ENCODE measurements at regions not wholly inside any gene's neighbourhood (a gene's known extent, or its start where the extent isn't known, plus 50 kb on each side); places are given as distances from the start of the nearest gene placed in this dataset.

DNA sequence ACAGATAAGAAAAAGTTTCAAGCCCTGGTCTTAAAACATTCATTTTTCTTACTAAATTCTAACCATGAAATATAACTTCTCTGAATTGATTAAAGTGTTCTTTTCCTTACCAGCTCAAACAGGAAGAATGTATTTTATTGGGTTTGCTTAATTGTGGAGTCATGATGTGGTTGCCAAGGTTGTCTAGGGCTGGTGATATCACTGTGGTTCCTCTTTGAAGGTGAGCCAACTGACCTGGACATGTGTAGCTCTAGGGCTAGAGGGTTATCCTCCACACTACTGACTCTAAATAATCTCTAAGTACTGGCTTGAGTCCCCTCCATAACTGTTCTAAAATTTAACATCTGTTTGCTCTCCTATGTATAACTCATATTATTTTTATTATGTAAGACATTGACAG is 529.6 kb downstream of the PIK3C3 start:
- Histone ChIP-seq H3K4me1 (no peaks in the 10 kb centered on the region), H3K9me3 (peaks cover 0 to 20% (median 10%) of the 10 kb centered on the region in 12 donors), H3K4me3 (no peak overlapping the region), H3K36me3 (no peaks in the 10 kb centered on the region), H3K27me3 (no peaks in the 10 kb centered on the region), H3K27ac (no peak overlapping the region)
- intact Hi-C loops (cut with DNase I): loop anchor here in 1 of 10 donors (10.0 kb wide), 1 partner anchor 270 kb away; no protein-coding TSS in a partner anchor
- no peak for TF ChIP-seq POLR2A (IDR thresholded peaks at IDR 0.05)
- TF ChIP-seq, protein P1, sequence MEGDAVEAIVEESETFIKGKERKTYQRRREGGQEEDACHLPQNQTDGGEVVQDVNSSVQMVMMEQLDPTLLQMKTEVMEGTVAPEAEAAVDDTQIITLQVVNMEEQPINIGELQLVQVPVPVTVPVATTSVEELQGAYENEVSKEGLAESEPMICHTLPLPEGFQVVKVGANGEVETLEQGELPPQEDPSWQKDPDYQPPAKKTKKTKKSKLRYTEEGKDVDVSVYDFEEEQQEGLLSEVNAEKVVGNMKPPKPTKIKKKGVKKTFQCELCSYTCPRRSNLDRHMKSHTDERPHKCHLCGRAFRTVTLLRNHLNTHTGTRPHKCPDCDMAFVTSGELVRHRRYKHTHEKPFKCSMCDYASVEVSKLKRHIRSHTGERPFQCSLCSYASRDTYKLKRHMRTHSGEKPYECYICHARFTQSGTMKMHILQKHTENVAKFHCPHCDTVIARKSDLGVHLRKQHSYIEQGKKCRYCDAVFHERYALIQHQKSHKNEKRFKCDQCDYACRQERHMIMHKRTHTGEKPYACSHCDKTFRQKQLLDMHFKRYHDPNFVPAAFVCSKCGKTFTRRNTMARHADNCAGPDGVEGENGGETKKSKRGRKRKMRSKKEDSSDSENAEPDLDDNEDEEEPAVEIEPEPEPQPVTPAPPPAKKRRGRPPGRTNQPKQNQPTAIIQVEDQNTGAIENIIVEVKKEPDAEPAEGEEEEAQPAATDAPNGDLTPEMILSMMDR (IDR thresholded peaks at IDR 0.05): no peak
- no peak for DNase-seq
- no peak for ATAC-seq

DNA sequence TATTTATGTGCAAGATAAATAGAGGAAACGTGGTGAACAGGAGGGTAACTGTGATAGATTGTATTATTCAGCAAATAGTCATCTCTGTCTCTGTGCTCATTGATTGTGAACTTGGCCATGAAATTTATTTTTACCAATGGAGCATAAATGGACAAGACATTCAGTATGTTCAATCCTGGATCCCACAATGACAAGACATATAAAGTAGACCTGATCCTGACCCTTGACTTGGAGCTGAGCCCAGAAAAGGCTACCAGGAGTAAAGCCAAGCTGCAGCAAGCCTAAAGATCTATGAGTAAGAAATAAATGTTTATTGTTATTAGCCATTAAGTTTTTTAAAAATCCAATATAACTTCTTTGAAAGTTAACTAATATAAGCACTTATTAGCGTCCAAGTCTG is 531.2 kb downstream of the PIK3C3 start:
- ATAC-seq: no peak
- Histone ChIP-seq H3K27me3 (no peaks in the 10 kb centered on the region), H3K27ac (no peak overlapping the region), H3K4me3 (no peak overlapping the region), H3K36me3 (no peaks in the 10 kb centered on the region), H3K9me3 (peaks cover 0 to 20% (median 10%) of the 10 kb centered on the region in 12 donors), H3K4me1 (no peaks in the 10 kb centered on the region)
- TF ChIP-seq, protein P1 (IDR thresholded peaks at IDR 0.05): no peak
- no peak for TF ChIP-seq POLR2A (IDR thresholded peaks at IDR 0.05)
- 35 to 55% (median 50%) methylated on average over 2 of the region's 2 CpGs for WGBS, 4 donors
- no peak for DNase-seq
- intact Hi-C loops (cut with DNase I): loop anchor here in 1 of 10 donors (10.0 kb wide), 1 partner anchor 271 kb away; no protein-coding TSS in a partner anchor

DNA sequence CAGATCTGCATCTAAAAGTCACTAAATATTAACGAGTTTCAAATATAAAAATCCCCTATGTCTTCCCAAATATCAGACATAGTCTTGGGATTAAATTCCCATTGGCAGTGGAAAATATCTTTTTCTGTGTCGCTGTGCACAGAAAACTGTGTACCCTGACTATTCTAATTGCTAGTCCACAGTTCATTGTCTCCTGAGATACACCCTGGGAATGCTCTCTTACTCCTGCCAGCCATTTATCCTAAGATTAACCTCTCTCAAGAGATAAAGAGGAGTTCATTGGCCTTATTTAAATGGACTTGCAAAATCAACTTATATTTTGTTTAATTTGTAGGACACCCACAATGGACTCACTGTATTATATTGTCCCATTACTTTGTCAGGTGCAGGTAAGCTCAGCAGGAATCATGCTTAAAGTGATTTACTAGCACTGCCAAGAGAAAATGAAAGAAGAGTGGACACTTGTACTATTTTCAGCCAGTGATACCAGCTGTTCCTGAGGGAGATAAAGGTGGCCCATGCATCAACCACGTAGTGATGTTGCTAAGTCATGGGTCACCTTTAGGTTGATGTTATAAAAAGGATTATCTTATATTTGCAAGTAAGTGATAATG is 553.8 kb downstream of the PIK3C3 start:
- no peaks in the 10 kb centered on the region for H3K9me3 ChIP-seq
- H3K4me1 ChIP-seq: no peaks in the 10 kb centered on the region
- intact Hi-C loops (cut with DNase I): no loop called here
- DNase-seq (no peak), ATAC-seq (no peak)
- H3K4me3 ChIP-seq: no peak overlapping the region
- no peaks in the 10 kb centered on the region for H3K36me3 ChIP-seq
- WGBS, 4 donors: 50 to 62% (median 60%) methylated on average over 3 of the region's 3 CpGs
- no peak overlapping the region for H3K27ac ChIP-seq
- TF ChIP-seq POLR2A (IDR thresholded peaks at IDR 0.05): no peak
- peaks cover 0 to 2% (median 0%) of the 10 kb centered on the region in 9 donors for H3K27me3 ChIP-seq

DNA sequence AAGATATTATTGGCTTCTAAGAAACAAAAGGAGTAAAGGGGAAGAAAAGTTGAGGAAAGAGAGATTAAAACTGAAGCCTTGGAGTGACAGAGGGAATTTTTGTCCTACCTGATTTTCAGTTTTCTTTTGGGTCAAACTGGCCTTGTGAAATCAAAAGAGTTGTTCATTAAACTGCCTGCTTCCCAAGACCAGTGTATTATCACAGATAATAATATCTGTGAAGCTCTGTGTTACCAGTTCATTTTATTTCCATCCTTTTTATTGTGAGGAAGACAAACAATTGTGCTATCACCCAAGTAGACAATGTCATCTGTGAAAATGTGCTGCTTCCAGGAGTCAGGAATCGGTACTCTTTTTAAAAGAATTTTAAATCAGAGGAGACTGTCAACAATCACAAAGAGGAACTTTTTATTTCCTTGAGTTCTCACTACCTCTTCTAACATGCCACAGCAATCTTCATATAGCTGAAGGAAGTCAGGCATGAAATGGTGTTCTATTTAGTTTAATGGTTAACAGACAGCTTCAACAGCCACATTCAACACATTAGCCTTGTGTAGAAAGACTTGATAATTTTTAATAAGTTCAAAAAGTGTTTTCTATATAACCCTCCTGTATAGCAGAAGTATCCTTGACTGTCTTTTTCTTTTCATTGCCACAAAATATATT is 554.8 kb downstream of the PIK3C3 start:
- H3K27me3 ChIP-seq: peaks cover 0 to 2% (median 0%) of the 10 kb centered on the region in 9 donors
- H3K9me3 ChIP-seq: no peaks in the 10 kb centered on the region
- ATAC-seq (no peak), DNase-seq (no peak)
- no peak overlapping the region for H3K4me3 ChIP-seq
- intact Hi-C loops (cut with DNase I): loop anchor here in 1 of 10 donors (10.0 kb wide), 1 partner anchor 55 kb away; no protein-coding TSS in a partner anchor
- H3K27ac ChIP-seq: no peak overlapping the region
- H3K36me3 ChIP-seq: no peaks in the 10 kb centered on the region
- 81 to 84% (median 82%) methylated on average over 1 of the region's 1 CpG for WGBS, 4 donors
- no peaks in the 10 kb centered on the region for H3K4me1 ChIP-seq
- TF ChIP-seq, protein P1 (IDR thresholded peaks at IDR 0.05): no peak
- no peak for TF ChIP-seq POLR2A (IDR thresholded peaks at IDR 0.05)

All from heart left ventricle (tissue), 16 donors.